AG09309 (cell line): ENCODE measurements at regions not wholly inside any gene's neighbourhood (a gene's known extent, or its start where the extent isn't known, plus 50 kb on each side); places are given as distances from the start of the nearest gene placed in this dataset.

ENCODE experiments used
- DNase-seq: peaks from one replicate; pipeline ENCODE4 v3.0.0-alpha.2; 2010; ENCODE audit warnings: low read depth
- H3K4me3 ChIP-seq: 2 replicates; pipeline ENCODE4 v1.5.1; 2011; ENCODE audit warnings: mild to moderate bottlenecking, low read depth, low read length, moderate library complexity; ENCODE audit not compliant: control insufficient read depth
- TF ChIP-seq, protein P1 (sequence below): IDR thresholded peaks from 2 replicates; pipeline ENCODE4 v1.5.1; 2011; ENCODE audit warnings: mild to moderate bottlenecking, low read depth, low read length, inconsistent platforms; ENCODE audit not compliant: insufficient read depth, control insufficient read depth; ENCODE audit errors: missing control alignments

DNA sequence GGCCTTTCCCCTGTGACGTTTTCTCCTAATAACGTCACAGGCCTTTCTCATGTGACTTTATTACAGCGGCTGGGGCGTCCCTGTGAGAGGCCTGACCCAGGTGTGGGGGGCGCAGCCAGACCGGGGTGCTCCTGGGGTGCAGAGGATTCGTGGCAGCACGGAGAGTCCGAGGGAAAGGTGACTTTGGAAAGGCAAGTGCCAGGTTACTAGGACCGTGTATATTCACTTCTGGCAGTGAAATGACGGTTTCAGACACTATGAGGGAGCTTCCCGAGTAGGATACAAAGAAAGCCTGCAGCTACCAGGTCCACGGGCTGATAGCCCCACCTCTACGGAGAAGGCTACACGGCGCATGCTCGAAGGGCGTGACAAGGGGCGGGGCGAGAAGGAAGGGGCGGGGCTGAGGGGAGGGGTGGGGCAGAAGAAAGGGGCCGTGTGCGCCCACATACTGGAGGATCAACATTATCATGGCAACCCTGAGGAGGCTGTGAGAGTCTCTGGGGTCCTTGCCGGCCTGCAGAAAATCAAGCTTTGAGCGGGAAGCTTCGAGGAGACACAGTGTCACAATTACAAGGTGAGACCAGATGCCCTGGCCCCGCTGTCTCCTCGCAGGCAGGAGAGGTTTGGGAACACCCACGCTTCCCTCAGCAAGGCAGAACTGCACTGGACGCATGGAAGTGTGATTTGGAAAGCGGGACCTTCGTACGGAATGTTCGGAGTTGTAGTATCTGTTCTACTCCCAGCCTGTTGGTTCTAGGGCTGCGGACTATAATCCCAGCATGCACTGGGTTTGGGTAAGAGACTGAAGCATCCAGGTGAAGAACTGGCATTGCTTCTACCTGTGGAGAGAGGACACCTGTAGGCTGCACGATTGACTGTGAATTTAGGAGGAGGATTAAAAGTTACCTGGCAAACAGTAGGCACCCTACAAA, 54.4 kb upstream of the ZNF337 start:
- TF ChIP-seq, protein P1, sequence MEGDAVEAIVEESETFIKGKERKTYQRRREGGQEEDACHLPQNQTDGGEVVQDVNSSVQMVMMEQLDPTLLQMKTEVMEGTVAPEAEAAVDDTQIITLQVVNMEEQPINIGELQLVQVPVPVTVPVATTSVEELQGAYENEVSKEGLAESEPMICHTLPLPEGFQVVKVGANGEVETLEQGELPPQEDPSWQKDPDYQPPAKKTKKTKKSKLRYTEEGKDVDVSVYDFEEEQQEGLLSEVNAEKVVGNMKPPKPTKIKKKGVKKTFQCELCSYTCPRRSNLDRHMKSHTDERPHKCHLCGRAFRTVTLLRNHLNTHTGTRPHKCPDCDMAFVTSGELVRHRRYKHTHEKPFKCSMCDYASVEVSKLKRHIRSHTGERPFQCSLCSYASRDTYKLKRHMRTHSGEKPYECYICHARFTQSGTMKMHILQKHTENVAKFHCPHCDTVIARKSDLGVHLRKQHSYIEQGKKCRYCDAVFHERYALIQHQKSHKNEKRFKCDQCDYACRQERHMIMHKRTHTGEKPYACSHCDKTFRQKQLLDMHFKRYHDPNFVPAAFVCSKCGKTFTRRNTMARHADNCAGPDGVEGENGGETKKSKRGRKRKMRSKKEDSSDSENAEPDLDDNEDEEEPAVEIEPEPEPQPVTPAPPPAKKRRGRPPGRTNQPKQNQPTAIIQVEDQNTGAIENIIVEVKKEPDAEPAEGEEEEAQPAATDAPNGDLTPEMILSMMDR = no peak
- DNase-seq = no peak
- no peak overlapping the region for H3K4me3 ChIP-seq

DNA sequence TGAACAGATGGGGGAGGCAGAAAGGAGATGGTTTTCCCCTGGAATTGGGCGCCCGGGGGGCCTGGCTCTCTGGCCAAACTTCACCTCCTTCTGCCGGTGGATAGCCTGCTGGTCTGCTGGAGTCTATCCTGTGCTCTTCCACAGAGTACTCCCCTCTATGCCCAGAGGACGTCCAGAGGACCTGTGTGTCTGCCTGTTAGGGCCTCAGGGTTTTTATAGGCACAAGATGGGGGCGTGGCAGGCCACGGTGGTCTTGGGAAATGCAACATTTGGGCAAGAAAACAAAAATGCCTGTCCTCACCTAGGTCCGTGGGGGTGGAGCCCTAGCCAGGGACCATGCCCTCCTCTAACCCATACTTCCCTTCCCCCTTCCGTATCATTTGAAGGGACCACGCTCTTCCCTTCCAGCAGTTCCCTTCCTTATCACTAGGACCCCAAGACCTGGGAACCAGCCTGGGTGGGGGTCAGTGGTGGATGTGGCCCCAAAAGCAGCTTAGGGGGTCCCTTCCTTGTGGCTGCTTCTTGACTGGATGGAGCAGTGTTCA, 53.6 kb upstream of the ZNF337 start:
- no peak overlapping the region for H3K4me3 ChIP-seq
- TF ChIP-seq, protein P1 = no peak
- DNase-seq = no peak

DNA sequence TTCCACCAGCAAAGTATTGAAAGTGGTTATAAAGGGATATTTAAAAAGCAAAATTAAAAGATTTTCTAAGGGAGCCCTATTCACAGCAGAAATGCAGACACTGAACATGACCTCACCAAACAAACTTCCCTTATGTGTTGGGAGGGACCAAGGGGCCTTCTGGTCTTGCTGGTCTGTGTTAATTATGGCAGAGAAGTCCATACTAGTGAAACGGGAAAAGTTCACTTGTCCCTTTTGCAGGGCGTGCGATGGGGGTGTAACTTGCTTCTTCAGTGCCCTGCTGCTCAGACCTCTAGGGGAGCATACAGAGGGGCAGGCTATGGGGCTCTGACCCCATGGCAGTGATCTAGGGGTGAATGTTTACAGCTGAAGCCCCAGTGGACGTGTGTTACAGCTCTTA, 53.0 kb upstream of the ZNF337 start:
- H3K4me3 ChIP-seq = no peak overlapping the region
- TF ChIP-seq, protein P1 = no peak
- DNase-seq = no peak
